ENCODE measurements at regions not wholly inside any gene's neighbourhood (a gene's known extent, or its start where the extent isn't known, plus 50 kb on each side); places are given as distances from the start of the nearest gene placed in this dataset.

- 66% methylated on average over 3 of the region's 3 CpGs for WGBS
- Histone ChIP-seq H3K27me3 (no peaks in the 10 kb centered on the region), H3K4me1 (no peaks in the 10 kb centered on the region), H3K27ac (no peak overlapping the region), H3K4me3 (no peak overlapping the region), H3K36me3 (no peaks in the 10 kb centered on the region), H3K9me3 (no peaks in the 10 kb centered on the region)
- no peak for DNase-seq (ENCODE audit: low spot score in 2 of 2)
- no peak for TF ChIP-seq EP300 (IDR thresholded peaks at IDR 0.05)
- TF ChIP-seq CTCF (IDR thresholded peaks at IDR 0.05), result no peak
- TF ChIP-seq POLR2A (IDR thresholded peaks at IDR 0.05), result no peak
- no peak for TF ChIP-seq POLR2AphosphoS5 (IDR thresholded peaks at IDR 0.05)
These were observed 424.5 kb upstream of the SPRED2 start for GRCh38 chr2:65856928-65857327.

- Histone ChIP-seq H3K4me1 (no peaks in the 10 kb centered on the region), H3K27me3 (no peaks in the 10 kb centered on the region), H3K4me3 (no peak overlapping the region), H3K9me3 (no peaks in the 10 kb centered on the region), H3K27ac (no peak overlapping the region), H3K36me3 (no peaks in the 10 kb centered on the region)
- no peak for DNase-seq (ENCODE audit: low spot score in 2 of 2)
- no peak for TF ChIP-seq CTCF (IDR thresholded peaks at IDR 0.05)
- TF ChIP-seq EP300 (IDR thresholded peaks at IDR 0.05), result no peak
- no peak for TF ChIP-seq POLR2AphosphoS5 (IDR thresholded peaks at IDR 0.05)
These were observed 424.0 kb upstream of the SPRED2 start for GRCh38 chr2:65856423-65856822.

- Histone ChIP-seq H3K4me3 (no peak overlapping the region), H3K36me3 (no peaks in the 10 kb centered on the region), H3K27me3 (no peaks in the 10 kb centered on the region), H3K9me3 (no peaks in the 10 kb centered on the region), H3K27ac (no peak overlapping the region), H3K4me1 (no peaks in the 10 kb centered on the region)
- no peak for DNase-seq (ENCODE audit: low spot score in 2 of 2)
- no peak for TF ChIP-seq CTCF (IDR thresholded peaks at IDR 0.05)
- TF ChIP-seq EP300 (IDR thresholded peaks at IDR 0.05), result no peak
- TF ChIP-seq POLR2AphosphoS5 (IDR thresholded peaks at IDR 0.05), result no peak
- TF ChIP-seq POLR2A (IDR thresholded peaks at IDR 0.05), result no peak
These were observed 418.3 kb upstream of the SPRED2 start for GRCh38 chr2:65850695-65851094.

GRCh38 chr2:65846989-65847678 is 414.7 kb upstream of the SPRED2 start:
- Histone ChIP-seq H3K9me3 (no peaks in the 10 kb centered on the region), H3K27ac (no peak overlapping the region), H3K36me3 (no peaks in the 10 kb centered on the region), H3K4me3 (no peak overlapping the region), H3K27me3 (no peaks in the 10 kb centered on the region), H3K4me1 (no peaks in the 10 kb centered on the region)
- no peak for DNase-seq (ENCODE audit: low spot score in 2 of 2)
- TF ChIP-seq POLR2A (IDR thresholded peaks at IDR 0.05) (no peak), EP300 (IDR thresholded peaks at IDR 0.05) (no peak), CTCF (IDR thresholded peaks at IDR 0.05) (no peak), POLR2AphosphoS5 (IDR thresholded peaks at IDR 0.05) (no peak)
- 67% methylated on average over 9 of the region's 9 CpGs for WGBS

GRCh38 chr2:65845442-65846182 is 413.2 kb upstream of the SPRED2 start:
- no peaks in the 10 kb centered on the region for H3K9me3 ChIP-seq
- H3K4me3 ChIP-seq, result no peak overlapping the region
- H3K36me3 ChIP-seq, result no peaks in the 10 kb centered on the region
- no peaks in the 10 kb centered on the region for H3K4me1 ChIP-seq
- no peak for DNase-seq (ENCODE audit: low spot score in 2 of 2)
- H3K27me3 ChIP-seq, result no peaks in the 10 kb centered on the region
- no peak overlapping the region for H3K27ac ChIP-seq
- WGBS, result 67% methylated on average over 5 of the region's 5 CpGs
- TF ChIP-seq POLR2A (IDR thresholded peaks at IDR 0.05), result no peak
- TF ChIP-seq EP300 (IDR thresholded peaks at IDR 0.05), result no peak
- no peak for TF ChIP-seq POLR2AphosphoS5 (IDR thresholded peaks at IDR 0.05)
- no peak for TF ChIP-seq CTCF (IDR thresholded peaks at IDR 0.05)

All from suprapubic skin (tissue), 4 donors.